ENCODE measurements at regions not wholly inside any gene's neighbourhood (a gene's known extent, or its start where the extent isn't known, plus 50 kb on each side); places are given as distances from the start of the nearest gene placed in this dataset.

DNA sequence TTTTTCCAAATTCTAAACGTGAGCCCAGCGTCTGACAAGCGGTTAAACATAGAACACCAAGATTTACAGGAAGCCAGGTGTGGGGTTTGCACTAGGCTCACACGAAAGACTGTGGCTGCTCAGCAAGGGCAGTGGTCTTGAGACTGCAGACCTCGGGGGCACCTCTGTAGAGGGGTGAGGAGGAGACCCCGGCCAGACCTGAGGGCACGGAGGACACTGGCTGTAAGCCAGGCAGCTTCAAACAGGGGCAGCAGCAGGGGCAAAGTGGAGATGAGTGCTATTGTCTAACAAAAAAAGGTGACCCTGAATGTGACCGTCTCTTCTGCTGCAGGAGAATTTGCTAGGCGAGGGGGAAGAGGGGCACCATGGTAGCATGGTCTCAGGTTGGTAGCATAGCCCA lies 140.3 kb downstream of the CYP26B1 start:
- TF ChIP-seq, protein P1, sequence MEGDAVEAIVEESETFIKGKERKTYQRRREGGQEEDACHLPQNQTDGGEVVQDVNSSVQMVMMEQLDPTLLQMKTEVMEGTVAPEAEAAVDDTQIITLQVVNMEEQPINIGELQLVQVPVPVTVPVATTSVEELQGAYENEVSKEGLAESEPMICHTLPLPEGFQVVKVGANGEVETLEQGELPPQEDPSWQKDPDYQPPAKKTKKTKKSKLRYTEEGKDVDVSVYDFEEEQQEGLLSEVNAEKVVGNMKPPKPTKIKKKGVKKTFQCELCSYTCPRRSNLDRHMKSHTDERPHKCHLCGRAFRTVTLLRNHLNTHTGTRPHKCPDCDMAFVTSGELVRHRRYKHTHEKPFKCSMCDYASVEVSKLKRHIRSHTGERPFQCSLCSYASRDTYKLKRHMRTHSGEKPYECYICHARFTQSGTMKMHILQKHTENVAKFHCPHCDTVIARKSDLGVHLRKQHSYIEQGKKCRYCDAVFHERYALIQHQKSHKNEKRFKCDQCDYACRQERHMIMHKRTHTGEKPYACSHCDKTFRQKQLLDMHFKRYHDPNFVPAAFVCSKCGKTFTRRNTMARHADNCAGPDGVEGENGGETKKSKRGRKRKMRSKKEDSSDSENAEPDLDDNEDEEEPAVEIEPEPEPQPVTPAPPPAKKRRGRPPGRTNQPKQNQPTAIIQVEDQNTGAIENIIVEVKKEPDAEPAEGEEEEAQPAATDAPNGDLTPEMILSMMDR (IDR thresholded peaks at IDR 0.05): no peak
- TF ChIP-seq POLR2A (IDR thresholded peaks at IDR 0.05): no peak
